Cardiac muscle cell (in vitro differentiated cells and primary cell): ENCODE measurements at regions not wholly inside any gene's neighbourhood (a gene's known extent, or its start where the extent isn't known, plus 50 kb on each side); places are given as distances from the start of the nearest gene placed in this dataset.
A peak's percentile ranks its signal among the peaks of the same experiment; 100 is the strongest.

Experiments used
- DNase-seq, 2 donors: peaks; one replicate each; pipeline versions ENCODE4 v3.0.0 to v3.0.0-alpha.2; 2010 to 2017; ENCODE audit warnings: low read depth in 1 of 2, low spot score in 1 of 2
- H3K27ac ChIP-seq: fragments of 200-600 bp; sonication (generic); 2 replicates; pipeline ENCODE4 v1.5.1; 2016
- H3K27me3 ChIP-seq: fragments of 200-600 bp; sonication (generic); 2 replicates; pipeline ENCODE4 v1.6.0; 2016; ENCODE audit warnings: control low read depth
- H3K36me3 ChIP-seq: fragments of 200-600 bp; sonication (generic); 2 replicates; pipeline ENCODE4 v1.5.1; 2016; ENCODE audit warnings: control low read depth
- H3K4me1 ChIP-seq: fragments of 200-600 bp; sonication (generic); 2 replicates; pipeline ENCODE4 v1.8.1; 2017; ENCODE audit warnings: low read depth, mild to moderate bottlenecking, mixed run types
- H3K4me3 ChIP-seq: fragments of 200-600 bp; sonication (generic); 2 replicates; pipeline ENCODE4 v1.5.1; 2016; ENCODE audit warnings: mild to moderate bottlenecking
- H3K9me3 ChIP-seq: fragments of 200-600 bp; sonication (generic); 2 replicates; pipeline ENCODE4 v1.5.1; 2017; ENCODE audit warnings: low read depth, mild to moderate bottlenecking, control low read depth
- CTCF ChIP-seq: IDR thresholded peaks from 2 replicates; pipeline ENCODE4 v1.5.1; 2012; ENCODE audit warnings: low read depth, mild to moderate bottlenecking, low read length

- H3K27ac ChIP-seq = peak overlapping the region; percentile 49
- no peaks in the 10 kb centered on the region for H3K27me3 ChIP-seq
- no peak for TF ChIP-seq CTCF
- peak in 1 of 2 donors; percentile 95 for DNase-seq
- no peak overlapping the region for H3K4me3 ChIP-seq
- H3K36me3 ChIP-seq = no peaks in the 10 kb centered on the region
- H3K4me1 ChIP-seq = no peaks in the 10 kb centered on the region
- H3K9me3 ChIP-seq = no peaks in the 10 kb centered on the region
Measured at GRCh38 chr1:228964178-228965089, 229.2 kb downstream of the RHOU start.

- Histone ChIP-seq H3K36me3 (no peaks in the 10 kb centered on the region), H3K4me1 (no peaks in the 10 kb centered on the region), H3K4me3 (no peak overlapping the region), H3K9me3 (no peaks in the 10 kb centered on the region), H3K27me3 (peaks cover 3% of the 10 kb centered on the region), H3K27ac (no peak overlapping the region)
- DNase-seq = no peak
- no peak for TF ChIP-seq CTCF
Measured at GRCh38 chr1:228968891-228969606, 233.8 kb downstream of the RHOU start.

- peaks cover 3% of the 10 kb centered on the region for H3K27me3 ChIP-seq
- no peak for DNase-seq
- H3K9me3 ChIP-seq = no peaks in the 10 kb centered on the region
- no peak for TF ChIP-seq CTCF
- no peaks in the 10 kb centered on the region for H3K4me1 ChIP-seq
- no peaks in the 10 kb centered on the region for H3K36me3 ChIP-seq
- no peak overlapping the region for H3K4me3 ChIP-seq
- no peak overlapping the region for H3K27ac ChIP-seq
Measured at GRCh38 chr1:228969953-228970800, 234.9 kb downstream of the RHOU start.

GRCh38 chr1:228972576-228972975 lies 237.3 kb downstream of the RHOU start:
- no peak for TF ChIP-seq CTCF
- peaks cover 3% of the 10 kb centered on the region for H3K27me3 ChIP-seq
- no peak overlapping the region for H3K27ac ChIP-seq
- no peak overlapping the region for H3K4me3 ChIP-seq
- H3K4me1 ChIP-seq = no peaks in the 10 kb centered on the region
- H3K36me3 ChIP-seq = no peaks in the 10 kb centered on the region
- no peak for DNase-seq
- H3K9me3 ChIP-seq = no peaks in the 10 kb centered on the region

GRCh38 chr1:228974273-228974672 lies 239.0 kb downstream of the RHOU start:
- H3K36me3 ChIP-seq = no peaks in the 10 kb centered on the region
- no peak overlapping the region for H3K27ac ChIP-seq
- H3K4me3 ChIP-seq = no peak overlapping the region
- H3K4me1 ChIP-seq = no peaks in the 10 kb centered on the region
- TF ChIP-seq CTCF = no peak
- no peak for DNase-seq
- no peaks in the 10 kb centered on the region for H3K9me3 ChIP-seq
- peaks cover 3% of the 10 kb centered on the region for H3K27me3 ChIP-seq
